HG02763 (cell line): ENCODE measurements at regions not wholly inside any gene's neighbourhood (a gene's known extent, or its start where the extent isn't known, plus 50 kb on each side); places are given as distances from the start of the nearest gene placed in this dataset.
"Not testable (repeated sequence)": the region's sequence is repeated elsewhere in the genome, so short reads cannot be mapped to it uniquely, and the experiment has no call there.

Source experiments
- ATAC-seq: cut with Tn5 transposase; IDR thresholded peaks from one replicate; pipeline ENCODE4 v1.9.1; 2021; ENCODE audit warnings: mild to moderate bottlenecking, moderate library complexity; ENCODE audit not compliant: unreplicated experiment

GRCh38 chr14:71618716-71619115 lies 313.5 kb upstream of the RGS6 start:
- ATAC-seq = no peak

DNA sequence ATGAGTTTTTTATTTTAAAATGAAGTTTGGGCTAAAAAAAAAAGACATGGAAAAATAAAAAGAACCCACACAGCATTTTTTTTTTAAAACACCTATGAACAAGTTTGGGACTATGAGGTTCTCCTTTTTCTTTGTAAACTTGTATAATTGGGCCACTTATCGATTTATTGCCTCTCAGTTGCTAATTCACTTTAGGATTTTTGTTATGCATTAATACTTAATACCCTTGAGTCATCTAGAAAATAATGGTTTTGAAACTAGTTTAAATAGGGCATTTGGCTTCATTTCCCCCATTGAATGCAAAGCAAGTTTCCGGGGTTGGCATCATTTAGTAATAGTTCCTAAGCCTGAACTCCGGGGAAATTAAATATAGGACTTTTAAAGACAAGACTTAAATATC lies 312.8 kb upstream of the RGS6 start:
- ATAC-seq = no peak

- no peak for ATAC-seq
These were observed 311.8 kb upstream of the RGS6 start for GRCh38 chr14:71620401-71620800.

GRCh38 chr14:71621276-71621675 lies 311.0 kb upstream of the RGS6 start:
- no peak for ATAC-seq

GRCh38 chr14:71621980-71622605 lies 310.1 kb upstream of the RGS6 start:
- no peak for ATAC-seq

DNA sequence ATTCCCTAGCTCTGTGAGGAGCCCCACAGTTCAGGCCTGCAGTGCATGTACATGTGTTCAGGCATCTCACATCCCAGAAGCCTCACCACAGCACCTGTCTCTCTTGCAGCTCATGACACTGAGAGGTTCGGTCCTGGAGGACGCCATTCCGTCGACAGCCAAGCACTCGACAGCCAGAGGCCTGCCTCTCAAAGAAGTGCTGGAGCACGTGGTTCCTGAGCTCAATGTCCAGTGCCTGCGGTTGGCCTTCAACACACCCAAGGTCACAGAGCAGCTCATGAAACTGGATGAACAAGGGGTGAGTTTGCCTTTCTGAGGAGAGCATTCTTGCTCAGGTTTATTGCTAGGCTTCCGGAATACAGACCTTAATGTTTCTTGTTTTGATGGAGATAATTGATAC lies 308.3 kb upstream of the RGS6 start:
- no peak for ATAC-seq

DNA sequence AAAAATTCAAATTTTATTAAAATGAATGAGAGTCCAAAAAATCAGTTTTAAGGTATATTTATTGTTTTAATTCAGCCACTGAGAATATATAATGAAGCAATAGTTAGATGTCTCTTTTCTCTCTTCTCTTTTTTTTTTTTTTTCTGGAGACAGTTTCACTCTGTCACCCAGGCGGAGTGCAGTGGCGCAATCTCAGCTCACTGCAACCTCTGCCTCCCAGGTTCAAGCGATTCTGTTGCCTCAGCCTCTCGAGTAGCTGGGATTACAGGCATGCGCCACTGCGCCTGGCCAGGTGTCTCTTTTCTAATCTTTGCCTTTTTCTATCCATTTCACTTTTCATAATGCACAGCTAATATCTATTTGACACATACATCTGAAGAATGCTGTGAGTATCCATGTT lies 307.1 kb upstream of the RGS6 start:
- ATAC-seq = no peak

- ATAC-seq = no peak
These were observed 306.1 kb upstream of the RGS6 start for GRCh38 chr14:71625891-71626701.

- no peak for ATAC-seq
These were observed 303.8 kb upstream of the RGS6 start for GRCh38 chr14:71628433-71628832.

GRCh38 chr14:71629250-71629649 lies 303.0 kb upstream of the RGS6 start:
- ATAC-seq = no peak

DNA sequence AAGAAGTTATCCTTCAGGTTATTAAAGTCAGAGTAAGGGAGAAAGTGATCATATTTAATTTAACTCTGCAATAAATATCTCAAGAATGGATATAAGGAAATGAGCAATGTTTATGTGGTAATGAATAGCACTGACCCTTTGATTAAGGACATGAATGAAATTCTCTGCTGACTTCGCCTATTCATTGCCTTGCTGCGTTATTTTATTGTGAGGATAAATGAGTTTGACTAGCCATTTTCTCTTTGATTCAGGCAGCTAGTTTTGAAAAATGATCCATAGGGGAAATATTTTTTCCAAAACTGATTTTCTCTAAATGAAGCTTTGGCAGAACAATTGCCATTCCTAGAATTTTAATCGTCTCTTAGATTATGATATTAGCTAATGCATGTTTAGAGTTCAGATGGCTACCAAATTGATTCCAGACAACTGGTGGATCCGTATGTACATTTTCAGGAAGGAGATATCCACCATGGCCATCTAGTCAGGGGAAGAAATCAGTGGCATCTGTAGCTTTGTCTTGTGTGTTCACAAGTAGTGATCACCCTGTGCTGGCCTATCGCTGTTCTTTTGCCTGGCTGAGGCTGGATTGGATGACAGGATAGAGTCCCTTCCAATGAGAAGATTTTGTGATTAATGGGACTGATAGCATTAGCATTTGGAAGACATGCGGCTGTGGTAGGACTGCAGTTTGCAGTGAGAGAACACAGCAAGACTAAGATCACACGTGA lies 302.3 kb upstream of the RGS6 start:
- no peak for ATAC-seq

DNA sequence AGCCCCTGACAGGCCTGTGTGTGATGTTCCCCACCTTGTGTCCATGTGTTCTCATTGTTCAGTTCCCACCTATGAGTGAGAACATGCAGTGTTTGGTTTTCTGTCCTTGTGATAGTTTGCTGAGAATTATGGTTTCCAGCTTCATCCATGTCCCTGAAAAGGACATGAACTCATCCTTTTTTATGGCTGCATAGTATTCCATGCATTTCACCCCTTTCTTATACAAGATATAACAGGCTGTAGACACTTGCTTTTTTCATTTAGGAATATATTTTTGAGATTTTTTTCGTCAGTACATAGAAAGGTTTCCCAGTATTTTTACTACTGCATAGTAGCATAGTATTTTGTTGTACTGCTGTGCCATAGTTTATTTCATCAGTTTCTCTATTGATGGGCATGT lies 301.2 kb upstream of the RGS6 start:
- not testable (repeated sequence) for ATAC-seq

DNA sequence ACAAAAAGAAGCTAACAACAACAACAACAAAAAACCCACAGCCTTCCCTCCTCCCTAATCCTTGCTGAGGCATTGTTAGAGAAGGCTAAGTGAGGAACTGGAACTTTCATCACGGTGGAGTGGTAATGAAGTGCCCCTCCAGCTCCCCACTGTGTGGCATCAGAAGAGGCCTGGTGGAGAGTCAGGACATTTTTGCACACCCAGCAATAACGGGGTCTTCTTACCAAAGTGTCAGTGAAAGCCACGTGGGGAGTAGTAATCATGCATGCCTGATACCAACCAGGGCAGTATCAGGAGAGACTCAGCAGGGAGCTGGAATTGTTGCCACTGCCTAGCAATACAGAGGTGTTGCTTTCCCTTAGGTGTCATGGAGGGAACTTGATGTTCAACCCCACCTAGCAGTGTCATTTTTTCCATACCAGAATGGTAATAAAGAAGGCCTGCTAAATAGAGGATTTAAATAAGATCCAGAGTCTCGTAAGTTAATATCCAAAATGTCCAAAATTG lies 299.7 kb upstream of the RGS6 start:
- no peak for ATAC-seq

DNA sequence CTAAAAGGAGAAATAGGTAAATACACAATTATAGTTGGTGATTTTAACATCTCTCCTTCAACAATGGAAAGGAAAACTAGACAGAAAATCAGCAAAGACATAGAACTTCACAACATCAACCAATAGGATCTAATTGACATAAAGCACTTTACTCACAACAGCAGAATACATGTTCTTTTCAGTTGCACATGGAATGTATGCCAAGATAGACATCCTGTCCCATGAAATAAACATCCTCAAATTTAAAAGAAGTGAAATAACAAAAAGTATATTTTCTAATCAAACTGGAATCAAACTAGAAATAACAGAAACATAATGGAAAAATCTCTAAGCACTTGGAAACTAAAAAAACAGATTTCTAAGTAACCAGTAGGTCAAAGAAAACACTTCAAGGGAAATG lies 296.2 kb upstream of the RGS6 start:
- no peak for ATAC-seq

DNA sequence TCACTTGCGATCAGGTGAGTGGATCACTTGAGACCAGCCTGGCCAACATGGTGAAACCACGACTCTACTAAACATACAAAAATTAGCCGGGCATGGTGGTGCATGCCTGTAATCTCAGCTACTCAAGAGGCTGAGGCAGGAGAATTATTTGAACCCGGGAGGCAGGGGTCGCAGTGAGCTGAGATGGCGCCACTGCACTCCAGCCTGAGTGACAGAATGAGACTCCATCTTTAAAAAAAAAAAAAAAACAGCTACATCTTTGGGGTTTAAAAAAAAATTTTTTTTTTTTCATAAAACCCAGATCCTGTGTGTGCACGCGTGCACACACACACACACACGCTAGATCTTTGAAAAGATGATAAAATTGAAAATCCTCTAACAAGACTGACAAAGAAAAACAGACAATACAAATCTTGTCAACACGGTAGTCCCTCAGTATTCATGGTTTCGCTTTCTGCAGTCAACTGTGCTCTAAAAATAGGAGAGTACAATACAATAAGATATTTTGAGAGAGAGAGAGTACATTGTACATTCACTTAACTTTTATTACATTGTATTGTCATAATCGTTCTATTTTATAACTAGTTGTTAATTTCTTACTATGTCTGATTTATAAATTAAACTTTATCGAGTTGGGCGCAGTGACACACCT lies 295.3 kb upstream of the RGS6 start:
- ATAC-seq = no peak

- no peak for ATAC-seq
These were observed 293.6 kb upstream of the RGS6 start for GRCh38 chr14:71638523-71639196.

- no peak for ATAC-seq
These were observed 289.5 kb upstream of the RGS6 start for GRCh38 chr14:71642715-71643114.

DNA sequence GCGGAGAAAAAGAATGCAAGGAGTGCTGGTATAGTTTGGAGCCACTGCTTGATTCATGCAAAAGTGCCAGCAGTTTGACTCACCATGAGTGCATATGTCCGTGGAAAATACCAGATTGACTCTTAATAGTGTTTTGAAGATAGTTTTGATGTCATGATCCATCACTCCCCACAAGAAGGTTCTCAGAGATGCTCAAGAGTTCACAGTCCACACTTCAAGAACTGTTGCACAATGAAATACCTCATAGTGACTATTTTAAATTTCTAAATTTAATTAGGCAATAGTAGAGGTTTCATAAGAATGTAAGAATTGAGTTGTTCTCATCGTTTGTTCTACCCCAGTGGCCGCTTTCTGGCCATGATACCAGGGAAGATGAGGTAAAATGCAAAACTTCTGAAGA lies 286.6 kb upstream of the RGS6 start:
- no peak for ATAC-seq

DNA sequence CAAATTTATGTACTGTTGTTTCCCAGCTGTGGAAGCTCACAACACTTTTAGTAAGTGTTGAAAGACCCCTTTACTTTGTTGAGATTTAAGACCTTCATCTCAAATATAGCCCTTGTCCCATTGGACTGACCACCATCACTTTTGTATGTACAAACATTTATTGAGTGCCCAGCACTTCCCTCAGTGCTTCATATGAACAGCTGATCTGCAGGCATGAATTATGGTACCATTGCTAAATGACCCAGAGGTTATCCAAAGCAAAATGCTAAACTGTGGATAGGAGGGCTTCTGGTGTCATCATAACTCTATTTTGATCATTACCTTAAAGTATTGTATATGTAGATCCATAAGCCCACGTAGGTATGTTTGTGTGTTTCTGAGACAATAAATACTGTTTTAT lies 285.7 kb upstream of the RGS6 start:
- no peak for ATAC-seq

- ATAC-seq = no peak
These were observed 285.0 kb upstream of the RGS6 start for GRCh38 chr14:71647086-71647784.
